ENCODE measurements at regions not wholly inside any gene's neighbourhood (a gene's known extent, or its start where the extent isn't known, plus 50 kb on each side); places are given as distances from the start of the nearest gene placed in this dataset.

- no peak for DNase-seq (ENCODE audit: low read depth, low spot score)
- TF ChIP-seq EZH2 (IDR thresholded peaks at IDR 0.05) (no peak), POLR2AphosphoS5 (IDR thresholded peaks at IDR 0.05; ENCODE audit: borderline replicate concordance, low read depth, low read length) (no peak), FOXP2 (optimal IDR thresholded peaks at IDR 0.05; ENCODE audit: control extremely low read depth, extremely low read length, insufficient read depth) (no peak)
- Histone ChIP-seq H3K36me3 (ENCODE audit: insufficient read depth, low read length) (no peaks in the 10 kb centered on the region), H3K4me3 (no peak overlapping the region), H3K27ac (no peak overlapping the region), H3K9me3 (ENCODE audit: low read depth, low read length) (no peaks in the 10 kb centered on the region), H3K9ac (ENCODE audit: insufficient read length) (no peak overlapping the region)
These were observed 916.6 kb downstream of the CCDC85A start for GRCh38 chr2:57100436-57100835.

- no peak for DNase-seq (ENCODE audit: low read depth, low spot score)
- no peaks in the 10 kb centered on the region for H3K36me3 ChIP-seq (ENCODE audit: insufficient read depth, low read length)
- no peak overlapping the region for H3K9ac ChIP-seq (ENCODE audit: insufficient read length)
- H3K4me3 ChIP-seq: no peak overlapping the region
- no peak for TF ChIP-seq FOXP2 (optimal IDR thresholded peaks at IDR 0.05; ENCODE audit: control extremely low read depth, extremely low read length, insufficient read depth)
- TF ChIP-seq POLR2AphosphoS5 (IDR thresholded peaks at IDR 0.05; ENCODE audit: borderline replicate concordance, low read depth, low read length): no peak
- no peak for TF ChIP-seq EZH2 (IDR thresholded peaks at IDR 0.05)
- H3K9me3 ChIP-seq (ENCODE audit: low read depth, low read length): no peaks in the 10 kb centered on the region
- H3K27ac ChIP-seq: no peak overlapping the region
These were observed 921.9 kb downstream of the CCDC85A start for GRCh38 chr2:57105694-57106093.

GRCh38 chr2:57107353-57107752 lies 923.6 kb downstream of the CCDC85A start:
- Histone ChIP-seq H3K4me3 (no peak overlapping the region), H3K36me3 (ENCODE audit: insufficient read depth, low read length) (no peaks in the 10 kb centered on the region), H3K27ac (no peak overlapping the region), H3K9ac (ENCODE audit: insufficient read length) (no peak overlapping the region), H3K9me3 (ENCODE audit: low read depth, low read length) (no peaks in the 10 kb centered on the region)
- TF ChIP-seq FOXP2 (optimal IDR thresholded peaks at IDR 0.05; ENCODE audit: control extremely low read depth, extremely low read length, insufficient read depth) (no peak), POLR2AphosphoS5 (IDR thresholded peaks at IDR 0.05; ENCODE audit: borderline replicate concordance, low read depth, low read length) (no peak), EZH2 (IDR thresholded peaks at IDR 0.05) (no peak)
- DNase-seq (ENCODE audit: low read depth, low spot score): no peak

- Histone ChIP-seq H3K9me3 (ENCODE audit: low read depth, low read length) (no peaks in the 10 kb centered on the region), H3K4me3 (no peak overlapping the region), H3K27ac (no peak overlapping the region), H3K9ac (ENCODE audit: insufficient read length) (no peak overlapping the region), H3K36me3 (ENCODE audit: insufficient read depth, low read length) (no peaks in the 10 kb centered on the region)
- no peak for DNase-seq (ENCODE audit: low read depth, low spot score)
- TF ChIP-seq POLR2AphosphoS5 (IDR thresholded peaks at IDR 0.05; ENCODE audit: borderline replicate concordance, low read depth, low read length): no peak
- TF ChIP-seq EZH2 (IDR thresholded peaks at IDR 0.05): no peak
- TF ChIP-seq FOXP2 (optimal IDR thresholded peaks at IDR 0.05; ENCODE audit: control extremely low read depth, extremely low read length, insufficient read depth): no peak
These were observed 927.7 kb downstream of the CCDC85A start for GRCh38 chr2:57111531-57111930.

- no peak overlapping the region for H3K4me3 ChIP-seq
- DNase-seq (ENCODE audit: low read depth, low spot score): no peak
- H3K9ac ChIP-seq (ENCODE audit: insufficient read length): no peak overlapping the region
- no peak overlapping the region for H3K27ac ChIP-seq
- no peak for TF ChIP-seq FOXP2 (optimal IDR thresholded peaks at IDR 0.05; ENCODE audit: control extremely low read depth, extremely low read length, insufficient read depth)
- no peak for TF ChIP-seq POLR2AphosphoS5 (IDR thresholded peaks at IDR 0.05; ENCODE audit: borderline replicate concordance, low read depth, low read length)
- TF ChIP-seq EZH2 (IDR thresholded peaks at IDR 0.05): no peak
- no peaks in the 10 kb centered on the region for H3K36me3 ChIP-seq (ENCODE audit: insufficient read depth, low read length)
- no peaks in the 10 kb centered on the region for H3K9me3 ChIP-seq (ENCODE audit: low read depth, low read length)
These were observed 927.5 kb upstream of the VRK2 start for GRCh38 chr2:57119141-57119540.

- no peak overlapping the region for H3K27ac ChIP-seq
- H3K9ac ChIP-seq (ENCODE audit: insufficient read length): no peak overlapping the region
- H3K36me3 ChIP-seq (ENCODE audit: insufficient read depth, low read length): no peaks in the 10 kb centered on the region
- DNase-seq (ENCODE audit: low read depth, low spot score): no peak
- H3K4me3 ChIP-seq: no peak overlapping the region
- TF ChIP-seq FOXP2 (optimal IDR thresholded peaks at IDR 0.05; ENCODE audit: control extremely low read depth, extremely low read length, insufficient read depth): no peak
- no peak for TF ChIP-seq EZH2 (IDR thresholded peaks at IDR 0.05)
- no peak for TF ChIP-seq POLR2AphosphoS5 (IDR thresholded peaks at IDR 0.05; ENCODE audit: borderline replicate concordance, low read depth, low read length)
- H3K9me3 ChIP-seq (ENCODE audit: low read depth, low read length): no peaks in the 10 kb centered on the region
These were observed 920.2 kb upstream of the VRK2 start for GRCh38 chr2:57126410-57126809.

GRCh38 chr2:57139179-57139578 lies 907.4 kb upstream of the VRK2 start:
- DNase-seq (ENCODE audit: low read depth, low spot score): no peak
- no peak overlapping the region for H3K4me3 ChIP-seq
- H3K36me3 ChIP-seq (ENCODE audit: insufficient read depth, low read length): no peaks in the 10 kb centered on the region
- H3K27ac ChIP-seq: no peak overlapping the region
- H3K9me3 ChIP-seq (ENCODE audit: low read depth, low read length): no peaks in the 10 kb centered on the region
- no peak overlapping the region for H3K9ac ChIP-seq (ENCODE audit: insufficient read length)
- TF ChIP-seq POLR2AphosphoS5 (IDR thresholded peaks at IDR 0.05; ENCODE audit: borderline replicate concordance, low read depth, low read length) (no peak), FOXP2 (optimal IDR thresholded peaks at IDR 0.05; ENCODE audit: control extremely low read depth, extremely low read length, insufficient read depth) (no peak), EZH2 (IDR thresholded peaks at IDR 0.05) (no peak)

GRCh38 chr2:57141269-57141668 lies 905.3 kb upstream of the VRK2 start:
- H3K27ac ChIP-seq: no peak overlapping the region
- no peaks in the 10 kb centered on the region for H3K9me3 ChIP-seq (ENCODE audit: low read depth, low read length)
- no peak overlapping the region for H3K9ac ChIP-seq (ENCODE audit: insufficient read length)
- no peak for DNase-seq (ENCODE audit: low read depth, low spot score)
- no peaks in the 10 kb centered on the region for H3K36me3 ChIP-seq (ENCODE audit: insufficient read depth, low read length)
- H3K4me3 ChIP-seq: no peak overlapping the region
- TF ChIP-seq EZH2 (IDR thresholded peaks at IDR 0.05) (no peak), POLR2AphosphoS5 (IDR thresholded peaks at IDR 0.05; ENCODE audit: borderline replicate concordance, low read depth, low read length) (no peak), FOXP2 (optimal IDR thresholded peaks at IDR 0.05; ENCODE audit: control extremely low read depth, extremely low read length, insufficient read depth) (no peak)

- H3K4me3 ChIP-seq: no peak overlapping the region
- no peak overlapping the region for H3K27ac ChIP-seq
- no peaks in the 10 kb centered on the region for H3K36me3 ChIP-seq (ENCODE audit: insufficient read depth, low read length)
- no peaks in the 10 kb centered on the region for H3K9me3 ChIP-seq (ENCODE audit: low read depth, low read length)
- H3K9ac ChIP-seq (ENCODE audit: insufficient read length): no peak overlapping the region
- TF ChIP-seq FOXP2 (optimal IDR thresholded peaks at IDR 0.05; ENCODE audit: control extremely low read depth, extremely low read length, insufficient read depth) (no peak), POLR2AphosphoS5 (IDR thresholded peaks at IDR 0.05; ENCODE audit: borderline replicate concordance, low read depth, low read length) (no peak), EZH2 (IDR thresholded peaks at IDR 0.05) (no peak)
- no peak for DNase-seq (ENCODE audit: low read depth, low spot score)
These were observed 899.7 kb upstream of the VRK2 start for GRCh38 chr2:57146951-57147350.
